GM21786 (cell line): ENCODE measurements at regions not wholly inside any gene's neighbourhood (a gene's known extent, or its start where the extent isn't known, plus 50 kb on each side); places are given as distances from the start of the nearest gene placed in this dataset.

Source experiments
- ATAC-seq: cut with Tn5 transposase; IDR thresholded peaks from one replicate; pipeline ENCODE4 v1.9.1; 2021; ENCODE audit not compliant: unreplicated experiment

DNA sequence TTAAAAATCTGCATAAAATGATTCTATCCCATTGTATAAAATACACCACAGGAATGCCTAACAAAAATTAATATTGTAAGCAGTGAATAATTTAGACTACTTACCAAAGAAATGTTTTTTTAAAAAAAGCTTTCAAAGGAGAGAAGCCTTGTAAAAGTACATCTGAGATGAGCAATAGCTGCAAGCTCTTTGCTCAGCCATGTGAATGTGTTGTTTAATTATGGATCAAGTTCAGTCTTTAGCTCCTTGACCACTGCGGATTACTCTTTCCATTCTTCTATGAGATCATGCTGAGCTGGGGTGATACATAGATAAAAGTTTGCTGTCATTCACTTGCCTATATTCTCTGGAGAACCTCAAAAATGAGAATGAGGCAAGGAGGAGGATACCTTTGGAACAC lies 782.4 kb upstream of the ZNF608 start:
- no peak for ATAC-seq

DNA sequence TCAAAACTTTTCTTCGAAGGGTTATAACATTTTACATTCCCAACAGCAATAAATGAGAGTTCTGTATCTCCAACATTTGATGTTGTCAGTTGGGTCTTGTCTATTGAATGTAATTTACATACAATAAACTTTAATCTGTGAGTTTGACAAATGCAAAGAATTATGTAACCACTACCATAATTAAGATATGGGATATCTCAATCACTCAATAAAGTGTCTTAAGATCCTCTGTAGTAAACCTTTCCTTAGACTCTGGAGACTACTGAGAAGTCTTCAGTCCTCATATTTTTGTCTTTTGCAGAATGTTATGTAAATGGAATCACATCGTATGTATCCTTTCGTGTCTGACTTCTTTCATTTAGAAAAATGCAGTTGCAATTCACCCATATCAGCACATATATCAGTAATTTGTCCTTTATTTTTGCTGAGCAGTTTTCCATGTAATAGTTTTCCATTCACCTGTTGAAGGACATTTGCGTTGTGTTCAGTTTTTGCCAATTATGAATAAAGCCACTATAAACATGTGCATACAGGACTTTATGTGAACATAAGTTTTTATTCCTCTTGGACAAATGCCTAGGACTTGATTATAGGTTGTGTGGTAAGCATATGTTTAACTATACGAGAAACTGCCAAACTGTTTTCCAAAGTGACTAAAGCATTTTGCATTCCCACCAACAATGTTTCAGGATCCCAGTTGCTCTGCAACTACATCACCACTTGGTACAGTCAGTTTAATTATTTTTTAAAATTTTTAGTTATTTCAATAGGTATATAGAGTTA lies 784.6 kb upstream of the ZNF608 start:
- ATAC-seq, result no peak

DNA sequence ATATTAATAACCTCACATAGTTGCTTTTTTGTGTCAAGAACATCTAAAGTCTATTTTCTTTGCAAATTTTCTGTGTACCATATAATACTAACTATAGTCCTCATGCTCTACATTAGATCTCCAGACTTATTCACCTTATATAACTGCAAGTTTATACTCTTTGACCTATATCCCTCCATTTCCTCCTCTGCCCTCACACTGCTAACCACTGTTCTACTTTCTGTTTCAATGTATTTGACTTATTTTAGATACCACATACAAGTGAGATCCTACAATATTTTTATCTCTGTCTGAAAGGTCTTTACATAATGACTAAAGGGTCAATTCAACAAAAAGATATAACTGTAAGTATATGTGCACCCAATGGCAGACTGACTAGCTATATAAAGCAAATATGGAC lies 789.7 kb upstream of the ZNF608 start:
- ATAC-seq, result no peak

DNA sequence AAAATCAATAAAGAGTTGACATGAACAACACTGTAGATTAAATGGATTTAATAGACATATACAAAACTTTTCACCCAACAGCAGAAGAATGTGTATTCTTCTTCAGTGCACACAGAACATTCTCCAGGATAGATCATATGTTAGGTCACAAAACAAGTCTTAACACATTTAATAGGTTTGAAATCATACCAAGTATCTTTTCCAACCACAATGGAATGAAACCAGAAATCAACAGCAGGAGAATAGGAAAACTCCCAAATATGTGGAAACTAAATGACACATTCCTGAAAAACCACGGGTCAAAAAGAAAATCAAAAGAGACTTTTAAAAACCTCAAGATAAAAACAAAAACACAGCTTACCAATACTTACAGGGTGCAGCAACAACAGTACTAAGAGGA lies 790.1 kb upstream of the ZNF608 start:
- ATAC-seq, result no peak

DNA sequence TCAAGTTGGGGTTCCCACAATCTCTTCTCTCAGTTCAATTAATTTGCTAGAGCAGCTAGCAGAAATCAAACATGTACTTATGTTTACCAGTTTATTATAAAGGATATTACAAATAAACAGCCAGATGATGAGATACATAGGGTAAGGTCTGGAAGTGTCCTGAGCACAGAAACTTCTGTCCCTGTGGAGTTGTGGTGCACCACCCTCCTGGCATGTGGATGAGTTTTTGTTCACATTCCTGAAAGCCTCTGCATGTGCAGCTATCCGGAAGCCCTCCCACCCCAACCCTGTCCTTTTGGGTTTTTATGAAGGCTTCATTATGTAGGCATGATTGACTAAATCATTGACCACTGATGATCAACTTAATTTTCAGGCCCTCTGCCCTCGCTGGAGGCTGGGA lies 791.2 kb upstream of the ZNF608 start:
- no peak for ATAC-seq

DNA sequence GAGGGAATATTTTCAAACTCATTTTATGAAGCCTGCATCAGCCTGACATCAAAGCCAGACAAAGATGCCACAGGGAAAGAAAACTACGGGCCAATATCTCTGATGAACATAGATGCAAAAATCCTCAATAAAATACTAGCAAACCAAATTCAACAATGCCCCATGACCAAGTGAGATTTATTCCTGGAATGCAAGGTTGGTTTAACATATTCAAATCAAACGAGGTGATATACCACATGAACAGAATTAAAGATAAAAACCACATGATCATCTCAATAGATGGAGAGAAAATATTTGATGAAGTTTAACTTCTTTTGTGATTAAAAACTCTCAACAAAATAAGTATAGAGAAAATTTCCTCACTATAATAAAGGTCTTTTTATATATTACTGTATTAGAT lies 792.0 kb upstream of the ZNF608 start:
- ATAC-seq, result no peak

DNA sequence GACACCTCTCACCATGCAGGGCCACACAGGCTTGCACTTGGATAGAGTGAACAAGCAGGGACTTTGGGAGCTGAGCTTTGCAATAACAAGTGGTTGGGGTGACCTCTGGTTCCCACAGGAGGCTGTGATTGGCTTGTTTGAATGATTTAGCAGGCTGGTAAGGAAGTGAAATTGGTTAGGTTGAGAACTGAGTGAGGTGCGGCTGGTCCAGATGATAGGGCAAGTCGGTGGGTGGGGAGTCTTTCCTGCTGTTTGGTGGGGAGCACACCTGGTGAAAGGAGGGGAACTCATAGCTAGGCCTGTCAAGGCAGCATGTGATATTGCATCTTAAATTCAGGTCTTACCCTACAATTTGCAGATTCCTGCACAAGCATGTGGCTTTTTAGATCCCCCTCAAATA lies 794.6 kb upstream of the ZNF608 start:
- no peak for ATAC-seq

DNA sequence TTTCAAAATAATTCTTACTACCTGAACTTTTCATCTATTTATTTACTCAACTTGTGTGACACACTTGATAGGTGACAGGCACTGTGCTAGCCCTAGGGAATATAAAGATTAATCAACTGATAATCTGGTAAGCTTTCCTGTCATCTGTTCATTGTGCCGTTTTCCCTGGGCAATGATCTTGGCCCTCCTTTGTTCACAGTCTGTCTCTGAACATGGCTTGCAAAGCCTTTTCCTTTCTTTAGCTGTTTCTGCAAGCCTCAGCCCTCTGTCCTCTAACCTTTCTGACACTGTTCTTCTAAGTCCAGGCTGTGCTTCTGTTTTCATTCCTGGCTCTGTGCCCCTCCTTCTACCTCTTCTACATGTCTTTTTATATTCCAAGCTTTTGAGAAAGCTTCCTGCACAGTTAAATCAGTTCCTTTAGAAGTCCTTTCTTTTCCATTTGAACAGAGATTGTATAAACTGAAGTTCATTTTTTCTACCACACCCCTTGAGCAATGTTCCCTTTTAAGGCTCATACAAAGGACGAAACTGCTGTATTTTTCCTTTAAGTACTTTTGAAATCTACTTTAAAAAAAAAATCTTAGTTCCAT lies 803.0 kb upstream of the ZNF608 start:
- no peak for ATAC-seq

DNA sequence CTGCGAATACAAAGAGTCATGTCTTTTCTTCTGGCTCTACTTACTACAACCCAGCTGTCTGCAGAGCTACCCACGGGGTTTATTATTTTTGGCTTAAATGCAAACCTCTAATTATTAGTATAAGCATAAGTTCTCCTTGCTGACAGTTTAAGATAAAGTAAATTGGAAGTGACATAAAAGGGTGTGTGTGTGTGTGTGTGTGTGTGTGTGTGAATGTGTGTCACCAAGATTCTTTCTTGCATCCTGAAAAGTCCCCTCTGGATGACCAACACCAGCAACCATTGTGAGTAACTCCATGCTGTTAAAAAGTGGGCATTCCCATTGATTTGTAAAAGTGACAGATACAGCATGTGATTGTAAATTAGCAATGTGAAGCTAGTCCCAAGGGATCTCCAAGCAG lies 803.8 kb upstream of the ZNF608 start:
- ATAC-seq, result no peak

DNA sequence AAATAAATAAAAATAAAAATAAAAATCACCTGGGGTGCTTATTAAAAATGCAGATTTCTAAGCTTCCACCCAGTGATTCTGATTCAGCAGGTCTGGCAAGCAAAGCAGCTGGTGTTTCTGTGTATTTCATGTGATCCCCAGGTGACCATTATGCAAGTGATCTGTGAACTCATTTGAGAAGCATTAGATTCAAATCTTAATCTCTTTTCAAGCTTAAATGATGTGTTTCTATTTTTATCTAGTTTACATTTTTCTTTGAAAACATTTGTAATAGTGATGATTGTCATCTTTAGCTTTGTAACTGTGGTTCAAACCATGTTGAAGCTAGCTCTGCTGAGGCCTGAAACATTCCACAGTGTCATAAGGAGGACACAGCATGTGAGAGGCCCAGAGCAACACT lies 804.8 kb upstream of the ZNF608 start:
- ATAC-seq, result no peak

DNA sequence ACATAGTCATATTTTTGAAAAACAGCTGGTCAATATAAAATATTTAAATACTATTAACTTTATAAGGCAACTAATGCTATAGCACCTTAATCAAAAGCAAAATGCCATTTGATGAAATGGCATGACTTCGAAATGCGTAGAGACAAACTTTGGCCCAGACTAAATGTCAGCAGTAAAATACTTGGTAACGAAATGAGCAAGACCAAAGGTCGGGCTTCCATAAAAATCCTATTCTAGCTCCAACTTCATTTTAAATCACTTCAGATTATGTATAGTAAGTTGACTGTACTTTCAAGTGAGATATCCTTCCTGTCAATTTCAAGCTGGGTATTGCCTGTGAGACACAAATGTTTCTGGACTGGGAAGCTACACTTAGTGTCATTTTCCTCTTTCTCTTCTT lies 805.4 kb upstream of the ZNF608 start:
- ATAC-seq, result no peak

DNA sequence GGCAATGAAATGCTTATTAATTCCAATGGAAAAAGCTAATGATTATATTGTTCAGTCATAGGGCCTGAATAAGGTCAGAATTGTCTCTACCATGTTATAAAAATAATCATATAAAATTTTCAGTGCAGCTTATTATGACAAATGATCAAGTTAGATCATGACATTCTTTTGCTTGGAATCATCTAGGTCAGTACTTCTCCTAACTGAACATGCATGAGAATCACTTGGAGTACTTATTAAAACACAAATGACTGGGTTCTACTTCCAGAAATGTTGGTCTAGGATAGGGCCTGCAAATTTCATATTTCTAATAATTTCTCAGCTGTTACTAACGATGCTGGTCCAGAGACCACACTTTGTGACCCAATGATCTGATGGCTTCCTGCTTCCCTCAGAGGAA lies 806.0 kb upstream of the ZNF608 start:
- no peak for ATAC-seq

DNA sequence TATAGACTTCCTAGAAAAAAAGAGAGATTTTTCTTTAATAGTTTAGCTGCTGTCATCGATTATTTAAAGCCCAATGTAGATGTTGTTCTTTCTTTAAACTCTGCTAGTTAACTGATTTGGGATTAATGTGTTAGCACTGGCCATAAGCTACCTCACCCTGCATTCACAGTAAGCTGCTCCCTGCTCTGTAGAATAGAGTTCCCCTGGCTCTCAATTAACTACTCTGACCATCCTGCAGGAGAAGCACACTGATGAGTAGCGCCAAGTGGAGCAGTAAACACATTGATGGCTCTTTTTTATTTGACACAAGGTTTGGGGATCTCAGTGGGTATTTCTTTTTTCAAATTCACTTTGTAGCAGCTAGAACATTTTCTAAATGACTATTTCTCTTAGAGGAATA lies 807.9 kb upstream of the ZNF608 start:
- ATAC-seq, result no peak

DNA sequence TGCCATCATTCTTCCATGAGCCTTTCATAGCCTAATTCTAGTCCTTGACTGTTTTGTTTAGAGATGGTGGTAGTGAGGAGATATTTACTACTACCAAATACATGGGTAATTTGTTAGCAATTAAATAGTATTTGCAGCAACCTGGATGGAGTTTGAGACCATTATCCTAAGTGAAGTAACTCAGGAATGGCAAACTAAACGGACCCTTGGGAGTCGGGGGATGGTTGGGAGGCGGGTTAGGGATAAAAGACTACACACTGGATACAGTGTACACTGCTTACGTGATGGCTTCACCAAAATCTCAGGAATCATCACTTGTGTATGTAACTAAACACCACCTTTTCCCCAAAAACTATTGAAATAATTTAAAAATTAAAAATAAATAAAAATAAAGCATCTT lies 809.2 kb upstream of the ZNF608 start:
- ATAC-seq, result no peak

DNA sequence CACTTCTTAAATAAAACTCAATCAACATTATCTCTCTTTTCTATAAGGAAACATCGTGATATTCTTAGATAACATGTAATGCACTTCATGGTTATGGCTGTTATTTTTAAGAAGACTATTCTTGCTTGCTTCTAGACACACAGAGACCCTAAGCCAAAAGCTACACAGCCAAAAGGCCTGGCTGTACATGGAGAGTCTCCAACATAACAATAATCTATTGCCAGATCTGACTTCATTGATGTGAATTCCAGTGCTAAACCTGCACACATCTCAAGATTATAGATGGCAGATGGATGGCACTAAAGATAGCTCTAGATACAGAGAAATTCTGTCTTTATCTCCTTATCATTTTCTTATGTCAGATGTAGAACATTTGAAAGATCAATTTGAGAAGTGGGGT lies 811.6 kb upstream of the ZNF608 start:
- ATAC-seq, result no peak

DNA sequence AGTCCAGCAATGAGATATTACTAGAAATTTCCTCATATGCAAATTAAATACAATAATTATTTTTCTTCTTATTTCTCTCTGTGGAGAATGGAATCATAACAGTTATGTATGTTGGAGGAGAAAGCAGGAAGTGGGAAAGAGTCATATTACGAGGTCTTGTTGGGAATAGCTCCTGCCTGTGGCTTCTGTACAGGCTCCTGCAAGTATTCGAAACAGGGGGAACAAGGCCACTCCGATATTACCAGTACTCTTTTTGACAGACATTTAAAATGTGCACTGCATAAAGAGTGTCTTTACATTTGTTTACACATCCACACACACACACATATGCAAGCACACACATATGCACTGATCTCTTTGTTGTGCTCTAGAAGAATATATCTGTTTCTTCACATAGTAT lies 812.0 kb upstream of the ZNF608 start:
- ATAC-seq, result no peak

DNA sequence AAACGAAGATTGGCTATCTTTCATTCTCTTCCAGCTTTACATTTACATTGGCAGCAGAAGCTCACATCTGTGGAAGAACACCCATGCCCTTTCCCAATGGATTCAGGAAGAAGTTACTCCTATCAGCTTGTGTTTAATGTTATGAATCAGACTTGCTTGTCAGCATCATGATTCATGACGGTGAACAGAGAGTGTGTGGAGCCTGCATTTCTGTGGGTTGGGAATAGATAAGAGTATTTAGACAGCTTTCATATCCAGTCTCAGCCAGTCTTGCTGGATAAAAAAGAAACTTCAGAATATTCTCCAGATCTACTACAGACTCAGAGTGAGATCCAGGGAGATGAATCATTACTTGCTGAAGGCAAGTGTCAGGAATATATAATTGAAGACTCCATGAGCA lies 812.9 kb upstream of the ZNF608 start:
- ATAC-seq, result no peak

DNA sequence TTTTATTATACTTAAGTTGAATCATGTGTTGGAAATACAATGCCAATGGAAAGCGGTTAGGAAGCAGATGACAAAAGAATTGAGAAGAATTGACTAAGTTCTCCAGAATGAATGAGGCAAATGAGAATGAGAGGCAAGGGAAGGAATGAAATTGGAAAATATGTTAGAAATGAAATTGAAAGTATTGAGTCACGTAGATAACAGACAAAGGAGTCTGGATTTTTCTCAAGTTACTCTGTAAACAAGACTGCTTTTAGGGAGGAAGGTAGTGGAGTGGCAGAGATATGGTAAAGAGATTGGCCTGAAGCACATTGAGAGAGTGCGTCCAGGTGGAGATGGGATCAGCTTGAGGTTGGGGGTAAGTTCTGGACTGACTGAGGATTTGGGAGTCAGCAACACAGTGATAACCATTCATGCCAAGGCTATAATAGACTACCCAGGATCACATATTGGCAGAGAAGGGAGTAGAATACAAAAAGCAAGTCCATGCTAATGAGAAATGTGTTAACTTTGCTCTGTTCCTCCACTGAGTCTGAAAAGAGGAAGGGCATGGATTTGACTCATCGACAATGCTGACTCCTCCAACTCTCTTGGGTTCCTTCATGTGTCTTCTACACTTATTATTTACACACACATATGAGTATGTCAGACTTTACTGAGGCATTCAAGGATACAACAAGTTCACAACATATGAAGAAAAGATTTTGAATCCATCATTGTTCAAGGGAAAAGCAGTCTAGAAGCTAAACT lies 814.2 kb upstream of the ZNF608 start:
- no peak for ATAC-seq

DNA sequence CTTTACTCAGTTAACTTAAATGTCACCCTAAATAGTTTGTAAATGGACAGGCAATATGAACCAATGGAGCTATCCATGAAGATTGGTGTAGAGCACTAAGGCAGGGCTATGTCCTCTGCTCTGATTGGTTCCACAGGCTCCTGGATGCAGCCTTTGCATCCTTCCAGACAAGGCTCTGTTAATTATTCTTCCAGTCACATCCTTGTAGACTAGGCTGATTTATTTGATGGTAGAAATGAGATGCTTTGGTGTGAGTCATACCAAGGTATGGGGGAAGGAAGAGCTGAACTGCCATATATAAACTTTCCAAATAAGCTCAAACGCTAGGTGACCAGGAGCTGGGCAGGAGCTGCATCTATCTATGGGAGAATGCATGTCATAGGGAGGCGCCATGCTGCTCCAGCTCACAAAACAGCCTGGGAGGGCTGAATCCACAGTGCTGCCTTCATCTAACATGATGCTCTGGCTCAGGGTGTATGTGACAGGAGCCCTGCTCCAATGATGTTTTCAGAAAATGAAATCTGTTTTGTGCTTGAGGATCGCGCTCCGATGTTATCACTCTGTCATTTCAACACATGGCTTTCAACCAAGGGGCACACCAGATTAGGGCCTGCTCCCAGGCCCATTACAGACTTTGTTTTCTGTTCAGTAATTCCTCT lies 818.0 kb upstream of the ZNF608 start:
- ATAC-seq, result no peak

DNA sequence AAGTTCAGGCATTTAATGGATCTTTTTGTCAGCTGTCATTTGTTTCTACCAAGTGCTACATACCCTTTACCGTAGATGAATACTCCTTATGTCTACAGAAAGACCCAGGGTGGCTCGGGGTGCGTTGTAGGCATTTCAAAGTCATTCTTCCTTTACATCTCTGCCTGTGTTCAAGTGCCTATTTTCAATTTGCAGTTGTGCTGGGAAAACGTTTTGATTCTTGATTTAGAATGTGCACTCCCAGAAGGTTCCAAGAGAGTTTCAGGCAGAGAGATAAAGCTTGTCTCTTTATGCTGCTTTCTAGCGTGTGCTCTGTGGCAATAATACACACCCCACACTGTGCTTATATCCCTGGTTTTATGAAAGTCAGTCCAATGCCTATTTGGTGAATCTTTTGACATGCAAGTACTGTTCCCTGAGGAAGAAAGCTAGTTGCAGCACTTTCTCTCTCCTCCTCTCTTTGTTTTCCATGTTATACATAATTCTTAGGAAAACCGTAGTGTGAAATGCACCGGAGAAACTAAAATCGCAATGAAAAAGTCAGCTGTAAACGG lies 828.1 kb upstream of the ZNF608 start:
- no peak for ATAC-seq

DNA sequence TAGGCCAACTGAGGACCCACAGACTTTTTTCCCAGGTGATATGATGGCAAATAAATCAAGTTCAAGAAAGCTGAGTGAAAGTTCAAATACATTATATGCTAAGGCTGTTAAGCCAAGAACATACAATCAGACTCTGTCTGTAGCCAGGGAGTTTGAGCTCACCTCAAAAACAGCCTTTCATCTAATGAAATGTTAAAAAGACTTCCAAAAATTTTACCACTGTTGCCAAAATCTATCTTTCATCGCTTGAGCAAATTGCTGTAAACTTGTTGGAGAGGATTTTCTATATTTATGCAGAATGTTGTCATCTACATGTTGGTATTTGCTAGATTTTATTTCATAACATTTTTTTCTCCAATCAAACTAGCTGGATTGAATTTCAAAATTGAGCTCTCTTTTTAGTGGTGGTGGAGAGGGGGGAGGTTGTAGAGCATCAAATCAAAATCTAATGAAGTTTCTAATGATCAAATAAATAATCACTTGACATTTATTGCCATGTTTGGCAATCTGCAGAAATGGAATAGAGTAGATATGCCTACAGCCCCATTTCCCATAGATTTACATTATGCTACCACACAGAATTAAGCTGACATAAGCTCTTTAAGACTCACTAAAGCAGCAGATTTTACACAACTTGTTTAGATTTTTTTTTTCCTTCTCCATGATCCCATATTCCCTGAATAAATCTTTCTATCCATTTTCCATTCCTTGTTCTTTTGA lies 828.9 kb upstream of the ZNF608 start:
- ATAC-seq, result no peak
